CD8-positive, alpha-beta memory T cell (primary cell): ENCODE measurements at regions not wholly inside any gene's neighbourhood (a gene's known extent, or its start where the extent isn't known, plus 50 kb on each side); places are given as distances from the start of the nearest gene placed in this dataset.

Experiments used
- CTCF ChIA-PET: fragments of 350-600 bp; sonication (Branson Sonifier 250); formaldehyde crosslinking; loops from one replicate; lab custom pipeline; 2021; ENCODE audit warnings: antibody characterized with exemption; lab: Charles Lee
- POLR2A ChIA-PET: fragments of 350-600 bp; sonication (Branson Sonifier 250); formaldehyde crosslinking; loops from one replicate; lab custom pipeline; 2021; ENCODE audit warnings: antibody characterized with exemption; lab: Charles Lee
- DNase-seq, 5 donors: peaks; one replicate each; pipeline versions ENCODE4 v3.0.0 to v3.0.0-alpha.2; 2020 to 2022; ENCODE audit warnings: mixed read lengths in 1 of 5
- H3K27ac ChIP-seq: one replicate; pipeline ENCODE4 v1.7.0; 2013; ENCODE audit warnings: low read depth, mild to moderate bottlenecking, low read length, moderate library complexity
- H3K27me3 ChIP-seq: 2 replicates; pipeline ENCODE4 v1.7.0; 2013; ENCODE audit warnings: low read length, mild to moderate bottlenecking; ENCODE audit not compliant: insufficient read depth, poor library complexity, severe bottlenecking
- H3K36me3 ChIP-seq: 2 replicates; pipeline ENCODE4 v1.7.0; 2013; ENCODE audit warnings: mild to moderate bottlenecking, low read length, moderate library complexity; ENCODE audit not compliant: insufficient read depth
- H3K4me1 ChIP-seq: 2 replicates; pipeline ENCODE4 v1.7.0; 2013; ENCODE audit warnings: mild to moderate bottlenecking, low read length, moderate library complexity; ENCODE audit not compliant: insufficient read depth
- H3K4me3 ChIP-seq: 2 replicates; pipeline ENCODE4 v1.7.0; 2013; ENCODE audit warnings: mild to moderate bottlenecking, low read length
- H3K9me3 ChIP-seq: 2 replicates; pipeline ENCODE4 v1.7.0; 2013; ENCODE audit warnings: mild to moderate bottlenecking, low read length
- H3K27ac Mint-ChIP-seq, 8 donors: one replicate each; pipeline ENCODE4 v1.8.0; 2020 to 2021; ENCODE audit warnings: mixed read lengths in 8 of 8, mild to moderate bottlenecking in 6 of 8, inconsistent platforms in 3 of 8, moderate library complexity in 3 of 8
- H3K27me3 Mint-ChIP-seq, 2 donors: one replicate each; pipeline ENCODE4 v1.8.0; 2020 to 2021; ENCODE audit warnings: mixed read lengths in 2 of 2, mild to moderate bottlenecking in 1 of 2, moderate library complexity in 1 of 2
- H3K36me3 Mint-ChIP-seq, 3 donors: one replicate each; pipeline ENCODE4 v1.8.0; 2020 to 2021; ENCODE audit warnings: mixed read lengths in 3 of 3, inconsistent platforms in 1 of 3, mild to moderate bottlenecking in 1 of 3
- H3K4me1 Mint-ChIP-seq, 3 donors: one replicate each; pipeline ENCODE4 v1.8.0; 2020 to 2021; ENCODE audit warnings: mixed read lengths in 3 of 3, inconsistent platforms in 1 of 3, mild to moderate bottlenecking in 1 of 3
- H3K4me3 Mint-ChIP-seq, 7 donors: one replicate each; pipeline ENCODE4 v1.8.0; 2020 to 2021; ENCODE audit warnings: mixed read lengths in 7 of 7, mild to moderate bottlenecking in 6 of 7, moderate library complexity in 4 of 7, inconsistent platforms in 2 of 7
- H3K9me3 Mint-ChIP-seq, 5 donors: one replicate each; pipeline ENCODE4 v1.8.0; 2020 to 2022; ENCODE audit warnings: mixed read lengths in 5 of 5, mild to moderate bottlenecking in 3 of 5, moderate library complexity in 2 of 5, inconsistent platforms in 1 of 5

- no peaks in the 10 kb centered on the region for H3K36me3 Mint-ChIP-seq
- Histone ChIP-seq H3K4me3 (no peak overlapping the region), H3K27ac (no peak overlapping the region), H3K27me3 (no peaks in the 10 kb centered on the region), H3K9me3 (no peaks in the 10 kb centered on the region), H3K4me1 (no peaks in the 10 kb centered on the region), H3K36me3 (no peaks in the 10 kb centered on the region)
- peaks cover 6 to 29% (median 11%) of the 10 kb centered on the region in 5 donors for H3K9me3 Mint-ChIP-seq
- ChIA-PET POLR2A (no interaction called here), CTCF (no interaction called here)
- H3K27ac Mint-ChIP-seq: no peak overlapping the region
- no peaks in the 10 kb centered on the region for H3K27me3 Mint-ChIP-seq
- no peaks in the 10 kb centered on the region for H3K4me1 Mint-ChIP-seq
- no peak overlapping the region for H3K4me3 Mint-ChIP-seq
- DNase-seq: no peak
Observed at GRCh38 chr4:62285026-62285425, 1084.9 kb downstream of the ADGRL3 start.

- POLR2A ChIA-PET: no interaction called here
- CTCF ChIA-PET: no interaction called here
- peaks cover 6 to 30% (median 19%) of the 10 kb centered on the region in 5 donors for H3K9me3 Mint-ChIP-seq
- peaks cover 0 to 2% (median 0%) of the 10 kb centered on the region in 3 donors for H3K36me3 Mint-ChIP-seq
- Histone ChIP-seq H3K36me3 (no peaks in the 10 kb centered on the region), H3K27ac (no peak overlapping the region), H3K4me3 (no peak overlapping the region), H3K4me1 (no peaks in the 10 kb centered on the region), H3K9me3 (no peaks in the 10 kb centered on the region), H3K27me3 (no peaks in the 10 kb centered on the region)
- no peak overlapping the region for H3K27ac Mint-ChIP-seq
- H3K4me1 Mint-ChIP-seq: no peaks in the 10 kb centered on the region
- H3K27me3 Mint-ChIP-seq: no peaks in the 10 kb centered on the region
- no peak for DNase-seq
- H3K4me3 Mint-ChIP-seq: no peak overlapping the region
Observed at GRCh38 chr4:62279689-62280088, 1079.6 kb downstream of the ADGRL3 start.

- H3K27ac Mint-ChIP-seq: no peak overlapping the region
- DNase-seq: no peak
- H3K9me3 Mint-ChIP-seq: peaks cover 11 to 33% (median 19%) of the 10 kb centered on the region in 5 donors
- CTCF ChIA-PET: no interaction called here
- no peak overlapping the region for H3K4me3 Mint-ChIP-seq
- no peak overlapping the region for H3K27ac ChIP-seq
- no peaks in the 10 kb centered on the region for H3K9me3 ChIP-seq
- no peaks in the 10 kb centered on the region for H3K4me1 Mint-ChIP-seq
- H3K27me3 Mint-ChIP-seq: no peaks in the 10 kb centered on the region
- H3K27me3 ChIP-seq: no peaks in the 10 kb centered on the region
- peaks cover 0 to 2% (median 0%) of the 10 kb centered on the region in 3 donors for H3K36me3 Mint-ChIP-seq
- POLR2A ChIA-PET: no interaction called here
- no peaks in the 10 kb centered on the region for H3K36me3 ChIP-seq
- H3K4me1 ChIP-seq: no peaks in the 10 kb centered on the region
- no peak overlapping the region for H3K4me3 ChIP-seq
Observed at GRCh38 chr4:62275470-62275869, 1075.3 kb downstream of the ADGRL3 start.

- POLR2A ChIA-PET: no interaction called here
- no peaks in the 10 kb centered on the region for H3K27me3 ChIP-seq
- Mint-ChIP-seq H3K36me3 (peaks cover 0 to 2% (median 0%) of the 10 kb centered on the region in 3 donors), H3K27ac (no peak overlapping the region), H3K9me3 (peaks cover 11 to 37% (median 19%) of the 10 kb centered on the region in 5 donors), H3K27me3 (no peaks in the 10 kb centered on the region), H3K4me3 (no peak overlapping the region), H3K4me1 (no peaks in the 10 kb centered on the region)
- CTCF ChIA-PET: no interaction called here
- no peak overlapping the region for H3K27ac ChIP-seq
- no peaks in the 10 kb centered on the region for H3K4me1 ChIP-seq
- no peaks in the 10 kb centered on the region for H3K9me3 ChIP-seq
- H3K36me3 ChIP-seq: no peaks in the 10 kb centered on the region
- no peak overlapping the region for H3K4me3 ChIP-seq
- no peak for DNase-seq
Observed at GRCh38 chr4:62274782-62275181, 1074.7 kb downstream of the ADGRL3 start.

GRCh38 chr4:62271107-62271506 is 1071.0 kb downstream of the ADGRL3 start:
- Mint-ChIP-seq H3K27me3 (no peaks in the 10 kb centered on the region), H3K36me3 (peaks cover 0 to 2% (median 0%) of the 10 kb centered on the region in 3 donors), H3K27ac (no peak overlapping the region), H3K4me1 (no peaks in the 10 kb centered on the region), H3K9me3 (peaks cover 2 to 43% (median 15%) of the 10 kb centered on the region in 5 donors), H3K4me3 (no peak overlapping the region)
- H3K27me3 ChIP-seq: no peaks in the 10 kb centered on the region
- H3K27ac ChIP-seq: no peak overlapping the region
- H3K36me3 ChIP-seq: no peaks in the 10 kb centered on the region
- ChIA-PET CTCF (no interaction called here), POLR2A (no interaction called here)
- H3K4me1 ChIP-seq: no peaks in the 10 kb centered on the region
- DNase-seq: no peak
- no peaks in the 10 kb centered on the region for H3K9me3 ChIP-seq
- H3K4me3 ChIP-seq: no peak overlapping the region

DNA sequence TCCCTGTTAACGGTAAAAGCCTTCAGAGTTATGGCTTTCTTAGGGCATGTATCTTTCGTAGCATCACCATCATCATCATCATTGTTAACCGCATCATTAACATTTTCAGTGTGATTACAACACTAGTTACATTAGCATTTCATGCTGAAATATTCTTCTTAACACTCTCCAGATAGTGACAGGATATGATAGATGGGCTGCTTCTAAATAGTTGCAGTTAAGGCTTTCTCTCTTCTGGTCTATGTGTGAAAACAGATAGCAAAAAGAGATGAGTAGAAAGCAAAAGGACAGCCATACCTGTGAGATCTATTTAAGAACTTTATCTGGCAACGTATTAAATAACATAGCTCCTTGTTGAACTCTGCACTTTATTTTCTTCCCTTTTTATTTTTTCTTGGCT is 1069.8 kb downstream of the ADGRL3 start:
- DNase-seq: no peak
- no peak overlapping the region for H3K27ac ChIP-seq
- Mint-ChIP-seq H3K4me1 (no peaks in the 10 kb centered on the region), H3K4me3 (no peak overlapping the region), H3K9me3 (peaks cover 2 to 41% (median 19%) of the 10 kb centered on the region in 5 donors), H3K27ac (no peak overlapping the region), H3K36me3 (peaks cover 0 to under 1% (median 0%) of the 10 kb centered on the region in 3 donors), H3K27me3 (no peaks in the 10 kb centered on the region)
- ChIA-PET POLR2A (no interaction called here), CTCF (no interaction called here)
- H3K4me3 ChIP-seq: no peak overlapping the region
- no peaks in the 10 kb centered on the region for H3K27me3 ChIP-seq
- no peaks in the 10 kb centered on the region for H3K9me3 ChIP-seq
- H3K4me1 ChIP-seq: no peaks in the 10 kb centered on the region
- H3K36me3 ChIP-seq: no peaks in the 10 kb centered on the region

GRCh38 chr4:62263454-62263853 is 1063.3 kb downstream of the ADGRL3 start:
- POLR2A ChIA-PET: no interaction called here
- Mint-ChIP-seq H3K9me3 (peaks cover 2 to 45% (median 7%) of the 10 kb centered on the region in 5 donors), H3K4me3 (no peak overlapping the region), H3K4me1 (no peaks in the 10 kb centered on the region), H3K36me3 (no peaks in the 10 kb centered on the region), H3K27ac (no peak overlapping the region), H3K27me3 (no peaks in the 10 kb centered on the region)
- Histone ChIP-seq H3K27me3 (no peaks in the 10 kb centered on the region), H3K27ac (no peak overlapping the region), H3K4me3 (no peak overlapping the region), H3K36me3 (no peaks in the 10 kb centered on the region), H3K9me3 (no peaks in the 10 kb centered on the region), H3K4me1 (no peaks in the 10 kb centered on the region)
- DNase-seq: no peak
- CTCF ChIA-PET: interaction anchor here (0.8 kb wide), 1 partner anchor 9 kb away, joined by 3 read pairs; no protein-coding TSS in a partner anchor

DNA sequence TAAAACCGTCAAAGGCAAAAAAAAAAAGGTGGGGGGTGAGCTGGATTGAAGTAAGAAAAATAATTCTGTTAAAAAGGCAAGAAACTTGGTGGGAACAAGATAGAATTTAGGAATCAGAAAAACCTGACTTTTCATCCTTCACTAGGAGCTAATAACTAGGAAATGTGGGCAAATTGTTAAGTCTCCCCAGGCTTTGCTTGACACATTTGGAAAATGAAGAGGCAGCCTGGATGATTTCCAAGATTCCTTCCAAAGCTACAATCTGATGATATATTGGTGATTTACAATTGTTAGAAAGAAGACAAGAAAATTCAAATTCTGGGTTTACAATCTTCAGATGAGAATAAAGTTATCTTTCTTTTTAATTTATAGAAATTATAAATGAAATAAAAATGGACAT is 1062.5 kb downstream of the ADGRL3 start:
- H3K4me1 ChIP-seq: no peaks in the 10 kb centered on the region
- DNase-seq: no peak
- Mint-ChIP-seq H3K4me3 (no peak overlapping the region), H3K36me3 (no peaks in the 10 kb centered on the region), H3K9me3 (peaks cover 2 to 41% (median 10%) of the 10 kb centered on the region in 5 donors), H3K27me3 (no peaks in the 10 kb centered on the region), H3K4me1 (no peaks in the 10 kb centered on the region), H3K27ac (no peak overlapping the region)
- H3K27me3 ChIP-seq: no peaks in the 10 kb centered on the region
- no peaks in the 10 kb centered on the region for H3K9me3 ChIP-seq
- no peak overlapping the region for H3K4me3 ChIP-seq
- H3K36me3 ChIP-seq: no peaks in the 10 kb centered on the region
- ChIA-PET POLR2A (no interaction called here), CTCF (no interaction called here)
- H3K27ac ChIP-seq: no peak overlapping the region

DNA sequence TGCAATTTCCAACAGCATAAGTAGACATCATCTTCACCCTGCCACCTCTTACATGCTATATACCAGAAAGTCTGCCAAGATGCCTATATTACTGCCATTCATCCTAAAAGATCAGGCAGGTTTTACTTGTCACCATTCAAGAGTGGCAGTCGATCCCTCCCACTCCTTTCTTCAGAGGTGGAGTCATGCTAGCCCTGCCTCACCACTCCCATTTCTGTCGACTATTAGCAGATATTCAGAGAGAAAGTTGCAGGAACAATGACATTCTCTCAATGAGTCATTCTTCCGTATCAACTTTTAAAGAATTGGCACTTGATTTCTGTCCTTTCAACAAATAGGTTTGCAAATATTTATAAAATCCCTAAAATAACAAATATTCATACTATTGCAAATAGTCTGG is 1060.1 kb downstream of the ADGRL3 start:
- Mint-ChIP-seq H3K9me3 (peaks cover 4 to 46% (median 12%) of the 10 kb centered on the region in 5 donors), H3K4me3 (no peak overlapping the region), H3K4me1 (no peaks in the 10 kb centered on the region), H3K27me3 (no peaks in the 10 kb centered on the region), H3K36me3 (no peaks in the 10 kb centered on the region), H3K27ac (no peak overlapping the region)
- H3K4me1 ChIP-seq: no peaks in the 10 kb centered on the region
- ChIA-PET POLR2A (no interaction called here), CTCF (no interaction called here)
- H3K9me3 ChIP-seq: no peaks in the 10 kb centered on the region
- H3K4me3 ChIP-seq: no peak overlapping the region
- DNase-seq: no peak
- H3K27ac ChIP-seq: no peak overlapping the region
- H3K36me3 ChIP-seq: no peaks in the 10 kb centered on the region
- no peaks in the 10 kb centered on the region for H3K27me3 ChIP-seq
